ENCODE measurements at regions not wholly inside any gene's neighbourhood (a gene's known extent, or its start where the extent isn't known, plus 50 kb on each side); places are given as distances from the start of the nearest gene placed in this dataset.

- TF ChIP-seq GATA2 (IDR thresholded peaks at IDR 0.05; ENCODE audit: low read depth, low read length) (no peak), GATA3 (IDR thresholded peaks at IDR 0.05; ENCODE audit: low read depth, low read length) (no peak)
Observed at GRCh38 chr7:46859963-46860475, 721.9 kb downstream of the TNS3 start.

Measured in SH-SY5Y (cell line).